Fibroblast of skin of left quadriceps (primary cell): ENCODE measurements at regions not wholly inside any gene's neighbourhood (a gene's known extent, or its start where the extent isn't known, plus 50 kb on each side); places are given as distances from the start of the nearest gene placed in this dataset.

Experiments used
- DNase-seq, 2 experiments: peaks; one replicate each; pipeline ENCODE4 v3.0.0-alpha.2; 2013; ENCODE audit warnings: low read depth in 2 of 2

DNA sequence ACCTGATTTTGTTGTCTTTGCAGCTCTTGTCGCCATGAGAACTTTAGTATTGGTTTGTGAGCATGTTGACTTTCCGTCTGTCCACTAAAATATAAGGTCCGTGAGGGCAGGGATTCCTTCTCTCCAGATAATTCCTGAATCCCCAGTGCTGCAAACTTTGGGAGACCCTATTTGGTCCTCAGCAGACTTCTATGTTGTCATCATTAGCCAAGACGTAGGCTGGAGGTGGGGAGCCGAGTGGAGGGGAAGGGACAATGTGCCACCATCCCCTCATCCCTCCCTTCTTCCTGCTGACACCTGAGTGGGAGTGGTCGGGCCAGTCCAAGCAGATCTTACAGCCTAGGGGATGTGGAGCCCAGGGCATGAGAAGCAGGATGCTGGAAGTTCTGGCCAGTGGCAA lies 690.6 kb downstream of the TBC1D22A start:
- no peak for DNase-seq

DNA sequence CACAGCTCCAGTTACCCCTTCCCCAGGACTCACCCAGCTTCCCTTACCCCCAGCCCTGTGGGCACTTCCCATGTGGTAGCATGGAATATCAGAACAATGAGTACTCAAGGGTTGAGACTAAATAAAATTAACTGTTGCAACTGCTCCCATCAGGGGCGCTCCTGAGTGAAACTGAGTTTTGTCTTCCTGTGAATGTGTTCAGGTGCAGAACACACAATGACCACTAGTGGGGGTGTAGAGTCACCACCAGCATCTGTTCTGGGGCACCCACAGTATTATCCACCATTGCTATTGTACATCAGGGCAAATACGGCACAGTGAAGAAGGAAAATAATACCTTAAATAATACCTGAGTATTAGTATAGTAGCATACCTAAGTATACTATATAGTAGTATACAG lies 689.7 kb downstream of the TBC1D22A start:
- DNase-seq: no peak

DNA sequence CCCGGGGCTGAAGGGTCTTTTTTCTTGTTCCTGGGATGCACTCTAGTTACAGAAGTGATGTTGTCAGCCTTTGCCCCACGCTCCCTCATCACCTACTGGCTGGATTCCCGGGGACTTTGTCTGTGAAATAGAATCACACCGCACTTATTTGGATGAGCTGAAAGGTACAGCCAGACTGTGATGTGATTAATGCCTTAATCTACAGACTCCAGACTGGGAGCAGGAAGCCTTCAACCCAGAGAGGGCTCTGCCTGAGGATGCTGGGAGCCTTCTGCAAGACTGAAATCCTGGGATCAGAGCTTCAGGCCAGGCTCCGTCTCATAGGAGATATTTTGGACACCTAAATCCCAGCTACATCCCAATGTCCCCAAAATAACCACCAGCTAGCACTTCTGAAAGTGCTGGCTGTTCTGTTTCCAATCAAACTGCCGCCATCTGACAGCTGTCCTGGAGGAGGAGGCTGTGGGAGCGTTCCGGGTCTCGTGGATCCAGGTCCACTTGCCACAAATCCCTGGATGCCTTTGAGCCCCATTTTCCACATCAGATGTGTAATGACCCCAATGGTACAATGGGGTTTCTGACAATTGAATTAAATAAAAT lies 688.5 kb downstream of the TBC1D22A start:
- no peak for DNase-seq

DNA sequence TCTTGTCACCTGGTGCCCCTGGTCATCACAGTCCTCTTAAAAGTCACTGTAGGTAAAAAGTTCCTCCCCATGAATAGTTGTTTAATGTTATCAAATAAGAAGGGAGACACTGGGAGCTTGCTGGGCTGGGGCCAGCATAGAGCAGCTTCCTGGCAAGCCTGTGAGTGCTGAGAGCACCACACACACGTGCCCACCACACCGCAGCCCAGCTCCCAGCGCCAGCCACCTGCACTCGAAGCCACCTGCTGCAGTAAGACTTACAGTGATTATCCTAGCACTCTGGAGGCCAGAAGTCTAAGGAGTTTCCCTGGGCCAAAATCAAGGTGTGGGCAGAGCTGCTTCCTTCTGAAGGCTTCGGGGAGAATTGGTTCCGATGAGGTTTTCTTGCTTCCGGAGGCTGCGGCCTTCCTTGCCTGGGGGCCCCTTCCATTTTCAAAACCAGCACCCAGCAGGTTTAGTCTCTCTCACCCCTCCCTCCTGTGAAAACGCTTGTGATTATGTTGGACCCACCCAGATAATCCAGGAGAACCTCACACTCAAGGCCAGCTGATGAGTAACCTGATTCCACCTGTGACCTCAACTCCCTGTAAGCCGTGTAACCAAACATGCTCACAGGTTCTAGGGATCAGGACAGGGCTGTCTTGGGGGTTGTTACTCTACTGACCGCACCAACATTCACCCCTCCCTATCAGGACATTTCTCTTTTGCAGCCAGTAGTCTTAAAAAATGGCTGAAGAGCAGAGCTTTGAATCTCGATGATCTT lies 687.2 kb downstream of the TBC1D22A start:
- no peak for DNase-seq

DNA sequence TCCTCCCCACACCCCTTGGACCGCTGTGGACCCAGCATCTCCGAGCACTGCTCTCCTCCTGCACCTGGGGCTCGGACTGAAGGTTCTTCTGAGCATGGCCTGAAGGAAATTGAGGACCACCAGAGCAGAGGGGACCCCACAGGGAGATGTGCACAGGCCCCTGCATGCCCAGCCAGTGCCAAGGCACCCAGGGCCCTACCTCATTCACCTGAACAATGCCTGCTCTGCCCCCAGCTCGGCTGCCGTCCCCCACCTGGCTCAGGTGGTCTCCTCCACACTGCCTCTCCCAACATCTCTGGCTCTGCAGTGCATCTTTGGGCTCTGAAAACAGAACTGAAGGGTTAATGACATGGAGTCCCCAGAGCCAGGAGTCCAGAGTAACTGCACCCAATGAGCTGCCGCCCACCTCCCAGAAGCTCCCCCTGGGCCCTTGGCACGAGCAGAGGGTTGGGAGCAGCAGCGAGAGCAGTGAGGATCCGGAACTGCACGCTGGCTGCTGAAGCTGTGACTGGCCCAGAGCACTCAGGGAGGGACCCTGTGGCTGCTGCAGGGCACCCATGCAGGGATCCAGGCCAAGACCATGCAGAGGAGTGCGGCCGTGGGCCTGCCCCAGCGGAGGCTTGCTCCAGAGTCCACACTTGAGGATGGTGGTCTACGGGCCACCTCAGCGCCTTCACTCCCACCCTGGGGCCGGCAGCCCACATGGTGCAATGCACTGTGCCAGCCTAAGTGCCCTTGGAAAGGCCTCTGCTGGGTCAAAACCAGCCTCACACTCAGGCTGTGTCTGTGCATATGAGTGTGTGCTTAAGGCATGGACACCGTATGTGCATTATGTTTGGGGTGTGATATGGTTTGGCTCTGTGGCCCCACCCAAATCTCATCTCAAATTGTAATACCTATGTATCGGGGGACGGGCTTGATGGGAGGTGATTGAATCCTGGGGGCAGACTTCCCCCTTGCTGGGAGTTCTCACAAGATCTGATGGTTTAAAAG lies 686.1 kb downstream of the TBC1D22A start:
- DNase-seq: no peak

DNA sequence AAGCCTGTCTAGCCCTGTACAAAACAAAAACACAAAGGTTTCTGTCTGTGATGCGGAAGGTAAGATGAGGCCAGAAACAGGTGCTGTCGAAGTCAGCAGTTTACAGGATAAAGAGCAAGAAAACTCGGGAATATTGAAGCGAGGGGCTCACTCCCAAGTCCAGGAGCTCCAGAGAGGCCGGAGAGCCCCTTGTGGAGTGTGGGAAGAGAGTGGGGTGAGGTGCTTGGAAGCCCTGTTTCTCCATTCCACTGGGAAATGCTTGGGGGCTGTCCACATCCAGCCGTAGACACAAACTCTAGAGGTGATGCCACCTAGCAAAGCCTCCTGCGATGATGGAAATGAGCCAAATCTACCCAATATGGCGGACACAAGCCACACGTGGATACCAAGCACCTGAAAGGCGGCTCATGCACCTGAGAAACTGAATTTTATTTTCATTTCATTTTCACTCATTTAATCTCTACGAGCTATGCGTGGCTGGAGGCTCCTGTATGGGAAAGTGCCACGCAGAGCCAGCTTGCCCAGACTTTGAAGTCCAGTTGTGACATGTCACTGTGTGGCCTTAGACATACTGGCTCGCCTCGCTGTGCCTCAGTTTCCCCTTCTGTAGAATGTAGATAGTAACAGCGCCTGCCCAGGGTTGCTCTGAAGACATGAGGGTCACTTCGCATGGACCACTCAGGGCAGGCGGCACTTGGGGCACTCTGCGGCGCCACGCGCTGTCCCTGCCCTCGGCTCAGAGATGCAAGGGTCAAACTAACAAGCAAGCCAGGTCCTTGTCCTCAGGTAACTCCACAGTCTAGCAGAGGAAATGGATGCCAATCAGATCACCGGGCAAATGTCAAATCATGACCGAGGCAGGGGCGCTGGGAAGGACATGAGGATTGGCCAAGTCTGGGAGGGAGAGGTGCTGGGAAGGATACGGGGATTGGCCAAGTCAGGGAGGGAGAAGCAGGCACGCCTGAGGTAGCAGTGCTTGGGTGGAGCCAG lies 684.7 kb downstream of the TBC1D22A start:
- DNase-seq: no peak

DNA sequence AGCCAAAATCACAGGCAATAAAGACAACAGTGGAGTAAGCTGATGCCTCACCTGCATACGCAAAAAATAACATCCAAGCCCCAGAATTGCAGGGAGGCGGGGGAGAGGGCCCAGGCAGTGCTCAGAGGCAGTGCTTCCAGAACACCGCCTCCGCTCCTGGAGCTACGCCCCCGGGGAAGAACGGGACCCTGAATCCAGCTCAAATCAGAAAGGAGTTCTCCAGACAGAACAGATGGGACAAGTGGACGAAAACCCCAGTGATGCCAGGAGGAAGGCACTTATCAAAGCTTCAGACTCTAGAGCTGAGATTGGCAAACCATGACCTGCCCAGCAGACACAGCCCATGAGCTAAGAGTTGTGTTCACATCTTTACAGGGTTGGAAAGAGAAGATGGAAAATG lies 683.9 kb downstream of the TBC1D22A start:
- no peak for DNase-seq

DNA sequence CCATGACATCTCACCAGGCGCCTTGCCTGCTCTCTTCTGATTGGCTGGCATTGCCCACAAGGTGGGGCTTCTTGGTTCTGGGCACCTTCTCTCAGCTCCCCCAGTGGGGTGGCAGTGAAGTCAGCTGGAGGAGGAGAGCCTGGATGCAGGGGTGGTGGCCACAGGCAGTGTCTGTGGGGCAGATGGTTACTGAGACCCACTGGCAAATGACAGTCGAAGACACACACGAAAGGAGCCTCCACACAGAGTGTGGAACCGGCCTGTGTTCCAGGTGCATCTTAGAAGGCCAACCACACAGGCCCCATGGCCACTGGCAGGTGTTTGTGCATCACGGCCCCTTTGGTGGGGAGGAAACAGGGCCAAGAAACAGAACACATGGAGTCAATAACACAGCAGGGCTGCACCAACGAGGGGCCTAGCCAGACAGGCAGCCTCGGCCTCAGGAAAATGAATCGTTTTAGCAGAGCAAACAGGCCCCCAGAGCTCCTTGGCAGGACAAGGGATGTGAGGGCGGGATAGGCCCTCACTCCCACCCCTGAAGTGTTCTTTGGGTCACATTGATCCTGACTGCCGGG lies 683.4 kb downstream of the TBC1D22A start:
- no peak for DNase-seq

DNA sequence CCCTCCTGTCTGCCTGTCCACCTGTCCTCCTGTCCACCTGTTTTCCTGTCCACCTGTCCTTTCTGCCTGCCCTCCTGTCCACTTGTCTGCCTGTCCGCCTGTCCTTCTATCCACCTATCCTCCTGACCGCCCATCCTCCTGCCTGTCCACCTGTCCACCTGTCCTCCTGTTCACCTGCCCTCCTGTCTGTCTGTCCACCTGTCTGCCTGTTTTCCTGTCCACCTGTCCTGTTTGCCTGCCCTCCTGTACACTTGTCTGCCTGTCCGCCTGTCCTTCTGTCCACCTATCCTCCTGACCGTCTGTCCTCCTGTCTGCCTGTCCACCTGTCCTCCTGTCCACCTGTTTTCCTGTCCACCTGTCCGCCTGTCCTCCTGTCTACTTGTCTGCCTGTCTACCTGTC lies 682.8 kb downstream of the TBC1D22A start:
- DNase-seq: no peak

DNA sequence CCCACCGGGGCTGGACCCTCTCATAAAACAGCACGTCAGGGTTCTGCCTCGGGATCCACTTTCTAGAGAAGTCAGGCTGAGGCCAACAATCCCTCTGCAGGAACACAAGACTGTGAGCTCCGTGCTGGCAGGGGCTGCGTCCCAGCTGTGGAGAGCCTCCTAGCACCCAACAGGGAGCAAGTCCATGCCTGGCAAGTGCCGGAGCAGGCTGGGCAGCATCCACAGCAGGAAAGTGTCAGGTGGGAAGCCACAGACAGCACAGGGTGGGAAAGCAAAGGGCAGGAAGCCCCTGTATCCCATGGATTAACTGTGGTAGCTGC lies 682.3 kb downstream of the TBC1D22A start:
- DNase-seq: no peak

DNA sequence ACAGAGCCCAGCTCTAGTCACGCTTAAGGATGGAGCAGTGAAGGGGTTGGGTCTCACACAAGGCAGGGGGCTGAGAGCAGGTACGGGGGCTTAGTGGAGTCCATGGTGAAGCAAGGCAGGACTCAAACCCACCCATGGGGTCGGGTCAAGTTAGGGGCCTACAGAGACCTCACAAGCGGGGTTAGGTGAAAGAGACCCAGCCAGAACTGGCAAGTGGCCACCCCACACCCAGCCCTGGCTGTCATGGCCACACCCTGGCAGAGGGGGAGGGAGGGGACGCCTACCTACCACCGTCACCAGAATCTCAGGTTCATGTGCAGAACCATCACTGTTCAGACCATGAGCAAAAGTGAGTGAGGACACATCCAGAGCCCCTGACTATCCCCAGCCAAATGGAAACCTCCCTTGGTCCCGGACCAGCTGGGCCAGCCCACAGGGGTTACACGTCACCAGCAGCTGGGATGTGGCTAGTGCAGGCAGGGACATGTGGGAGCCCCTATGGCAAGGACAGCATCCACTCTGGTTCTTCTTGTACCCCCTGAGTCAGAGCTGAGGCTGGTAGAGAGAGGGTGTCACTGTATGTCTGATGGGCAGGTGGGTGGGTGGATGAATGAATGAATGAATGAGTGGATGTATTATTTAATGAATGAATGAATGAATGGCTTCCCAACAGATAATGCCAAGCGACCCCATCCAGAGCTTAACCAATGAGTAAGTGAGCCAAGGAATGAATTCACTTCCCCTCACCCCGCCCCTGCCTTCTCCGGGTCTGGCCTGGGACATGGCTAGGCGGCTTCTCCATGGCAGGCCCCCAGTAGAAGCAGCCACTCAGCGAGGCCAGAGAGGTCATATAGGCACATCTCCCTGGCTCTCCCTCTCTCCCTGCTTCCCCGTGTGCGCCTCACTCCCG lies 681.6 kb downstream of the TBC1D22A start:
- no peak for DNase-seq

DNA sequence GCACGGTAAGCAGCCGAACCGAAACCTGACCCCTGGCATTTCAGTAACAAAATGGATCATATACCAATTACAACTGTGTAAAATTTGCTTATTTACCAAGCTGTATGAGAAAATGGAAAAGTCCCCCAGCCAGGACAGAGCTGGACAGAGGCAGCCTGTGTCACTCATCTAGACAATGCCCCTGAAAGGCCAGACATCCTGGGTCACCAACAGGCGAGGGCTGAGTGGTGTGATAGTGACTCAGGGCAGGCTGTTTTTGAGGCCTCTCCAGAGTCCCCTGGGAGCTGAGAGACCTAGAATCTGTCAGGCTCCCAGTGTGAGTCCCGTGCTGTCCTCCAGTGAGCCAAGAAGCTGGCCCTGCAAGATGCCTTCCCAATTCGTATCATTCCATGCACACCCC lies 680.4 kb downstream of the TBC1D22A start:
- no peak for DNase-seq

DNA sequence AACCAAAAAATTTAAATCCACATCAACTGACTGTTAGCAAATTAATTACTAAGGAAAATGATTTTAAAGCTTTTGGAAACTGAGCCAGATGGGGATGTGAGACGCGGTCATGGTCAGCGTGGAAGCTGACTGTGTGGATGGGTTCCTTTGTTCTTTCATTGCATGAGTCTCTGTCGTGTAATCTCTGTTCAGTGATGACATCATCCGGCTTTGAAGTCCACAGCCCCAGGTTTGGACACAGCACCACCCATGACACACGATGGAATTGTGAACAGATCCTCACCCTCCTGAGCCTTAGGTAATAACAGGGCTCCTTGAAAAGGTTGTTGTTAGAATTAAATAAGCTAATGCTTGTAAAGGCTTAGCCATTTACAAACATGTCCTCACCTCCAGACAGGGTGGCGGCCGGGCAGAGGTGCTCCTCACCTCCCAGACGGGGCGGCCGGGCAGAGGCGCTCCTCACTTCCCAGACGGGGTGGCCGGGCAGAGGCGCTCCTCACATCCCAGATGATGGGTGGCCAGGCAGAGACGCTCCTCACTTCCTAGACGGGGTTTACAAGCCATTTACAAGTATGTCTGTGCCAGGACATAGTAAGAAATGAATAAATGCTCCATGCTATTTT lies 677.3 kb downstream of the TBC1D22A start:
- DNase-seq: no peak

DNA sequence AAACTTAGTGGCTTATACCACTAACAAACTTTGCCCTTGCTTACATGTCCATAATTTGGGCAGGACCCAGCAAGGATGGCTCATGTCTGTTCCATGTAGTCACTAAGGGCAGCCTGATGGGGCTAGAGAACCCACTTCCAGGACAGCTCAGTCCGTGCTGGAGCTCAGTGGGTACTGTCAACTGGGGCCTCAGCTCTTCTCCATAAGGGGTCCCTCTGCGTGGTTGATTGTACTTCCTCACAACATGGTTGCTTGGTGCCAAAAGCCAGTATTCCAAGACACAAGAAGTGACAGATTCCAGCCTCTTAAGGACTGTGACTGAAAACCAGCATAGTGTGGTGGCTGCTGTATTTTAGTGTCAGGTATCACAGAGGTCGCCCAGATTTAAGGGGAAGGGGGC lies 675.2 kb downstream of the TBC1D22A start:
- DNase-seq: no peak

DNA sequence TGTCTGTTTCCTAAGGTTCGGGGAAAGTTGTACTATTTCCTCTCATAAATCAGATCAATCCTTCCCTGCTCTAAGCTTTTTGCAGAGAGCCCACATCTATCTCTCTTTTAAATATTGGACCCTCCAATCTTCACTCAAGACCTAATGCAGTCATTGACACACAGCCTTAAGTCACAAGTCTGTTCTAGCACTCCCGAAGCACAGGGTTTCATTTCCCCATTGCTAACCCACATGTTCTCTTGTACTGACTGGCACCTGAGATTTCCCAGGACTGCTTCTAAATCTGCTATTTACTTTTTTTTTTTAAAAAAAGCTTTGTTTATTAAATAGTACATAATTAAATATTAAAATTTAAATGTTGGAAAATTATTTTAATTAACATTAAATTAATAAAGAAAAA lies 674.7 kb downstream of the TBC1D22A start:
- DNase-seq: no peak

DNA sequence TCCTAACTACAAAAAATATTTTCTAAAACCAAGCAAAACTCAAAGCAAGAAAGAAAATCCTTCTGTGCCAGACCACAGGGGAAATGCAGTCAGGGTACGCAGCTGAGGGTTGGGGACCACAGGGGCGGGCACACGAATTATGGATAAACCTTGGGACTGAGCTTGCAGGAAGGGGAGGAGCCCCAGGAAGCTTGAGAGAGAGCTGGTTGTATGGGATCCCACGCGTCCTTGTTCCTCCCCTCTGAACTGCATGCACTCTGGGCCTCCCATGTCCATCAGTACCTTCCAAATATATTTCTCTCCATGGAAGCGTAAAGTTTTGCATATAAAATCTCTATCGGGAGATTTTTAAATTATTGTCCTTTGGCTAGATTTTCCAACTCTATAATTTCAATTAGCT lies 673.4 kb downstream of the TBC1D22A start:
- DNase-seq: no peak

DNA sequence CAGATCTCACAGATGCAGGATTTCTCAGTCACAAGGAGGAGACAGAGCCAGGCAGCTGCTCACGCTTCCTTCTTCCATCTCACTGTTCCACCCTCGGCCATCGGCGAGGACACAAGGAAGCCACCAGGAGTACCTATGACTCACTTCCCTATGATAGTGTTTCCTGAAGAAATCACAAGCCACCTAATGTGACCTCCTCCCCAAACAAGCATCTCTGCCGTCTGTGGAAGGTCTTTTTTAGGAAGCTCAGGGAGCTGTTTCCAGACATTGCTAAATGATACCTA lies 672.7 kb downstream of the TBC1D22A start:
- no peak for DNase-seq

DNA sequence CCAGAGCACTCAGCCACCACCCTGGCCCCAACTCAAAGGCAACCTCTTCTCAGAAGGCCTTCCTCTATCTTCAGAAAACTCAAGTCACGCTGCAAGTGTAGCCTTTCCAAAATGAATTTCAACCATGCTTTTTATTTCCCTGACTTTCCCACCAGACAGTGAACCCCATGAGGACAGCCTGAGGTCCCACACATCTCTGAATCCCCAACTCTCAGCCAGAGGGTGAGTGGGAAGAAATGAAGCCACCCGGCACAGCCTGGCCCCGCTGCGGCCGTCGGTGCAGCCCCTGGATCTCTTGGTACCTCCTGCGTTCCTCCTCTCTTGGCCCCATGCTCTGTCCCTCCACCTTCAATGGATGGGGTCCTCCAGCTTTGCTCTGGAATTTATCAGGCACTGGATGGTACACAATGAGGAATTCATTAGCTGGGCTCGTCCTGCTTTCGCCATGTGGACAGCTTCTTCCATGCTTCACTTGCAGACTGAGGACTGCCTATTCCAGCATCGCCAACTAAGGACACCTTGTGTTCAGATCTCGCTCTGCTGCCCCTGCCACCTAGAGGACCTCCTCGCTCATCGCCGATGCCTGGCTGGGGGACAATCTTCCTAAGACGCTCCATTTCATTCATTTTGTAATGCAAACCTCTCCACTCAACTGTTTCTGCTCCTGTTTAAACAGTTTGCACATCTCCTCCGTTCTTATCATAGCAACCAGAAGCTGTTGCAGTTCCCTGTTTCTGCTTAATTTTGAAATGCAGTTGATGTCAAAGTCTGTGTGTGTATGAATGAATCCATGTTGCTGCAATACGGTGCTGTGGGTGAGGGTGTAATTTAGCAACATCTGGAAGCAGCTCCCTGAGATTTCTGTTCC lies 672.1 kb downstream of the TBC1D22A start:
- DNase-seq: no peak

DNA sequence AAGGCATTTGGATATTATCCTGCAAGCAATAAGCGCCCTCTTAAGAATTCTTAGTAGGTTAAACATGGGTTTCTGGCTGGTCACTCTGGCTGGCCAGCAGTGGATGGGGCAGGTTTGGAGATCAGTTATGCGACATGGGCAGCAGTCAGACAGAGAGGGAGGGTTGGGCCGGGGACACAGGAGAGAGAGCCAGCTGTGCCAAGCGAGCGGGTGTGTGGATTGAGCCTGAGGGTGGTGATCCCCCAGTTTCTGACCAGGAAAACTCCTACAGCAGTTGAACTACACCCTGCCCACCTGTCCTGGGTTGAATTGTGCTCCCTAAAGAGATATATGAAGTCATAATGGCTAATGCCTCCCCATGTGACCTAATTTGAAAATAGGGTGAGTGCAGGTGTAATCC lies 671.2 kb downstream of the TBC1D22A start:
- no peak for DNase-seq
